ENCODE measurements at regions not wholly inside any gene's neighbourhood (a gene's known extent, or its start where the extent isn't known, plus 50 kb on each side); places are given as distances from the start of the nearest gene placed in this dataset.

DNA sequence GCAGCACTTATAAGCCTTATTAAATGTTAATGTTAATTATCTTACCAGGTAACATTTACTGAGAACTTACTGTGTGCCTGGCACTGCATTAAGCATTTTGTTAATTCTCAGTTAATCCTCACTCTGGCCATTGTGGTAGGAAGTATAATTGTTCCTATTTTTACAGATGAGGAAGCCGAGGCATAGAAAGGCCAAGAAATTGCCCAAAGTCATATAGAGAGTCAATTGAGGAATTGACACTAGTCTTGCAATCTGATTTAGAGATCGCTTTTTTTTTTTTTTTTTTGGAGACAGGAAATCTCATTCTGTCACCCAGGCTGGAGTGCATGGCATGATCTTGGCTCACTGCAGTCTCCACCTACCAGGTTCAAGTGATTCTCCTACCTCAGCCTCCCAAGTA is 132.6 kb upstream of the PROK2 start:
- TF ChIP-seq POLR2A (IDR thresholded peaks at IDR 0.05) = no peak
- TF ChIP-seq, protein P1, sequence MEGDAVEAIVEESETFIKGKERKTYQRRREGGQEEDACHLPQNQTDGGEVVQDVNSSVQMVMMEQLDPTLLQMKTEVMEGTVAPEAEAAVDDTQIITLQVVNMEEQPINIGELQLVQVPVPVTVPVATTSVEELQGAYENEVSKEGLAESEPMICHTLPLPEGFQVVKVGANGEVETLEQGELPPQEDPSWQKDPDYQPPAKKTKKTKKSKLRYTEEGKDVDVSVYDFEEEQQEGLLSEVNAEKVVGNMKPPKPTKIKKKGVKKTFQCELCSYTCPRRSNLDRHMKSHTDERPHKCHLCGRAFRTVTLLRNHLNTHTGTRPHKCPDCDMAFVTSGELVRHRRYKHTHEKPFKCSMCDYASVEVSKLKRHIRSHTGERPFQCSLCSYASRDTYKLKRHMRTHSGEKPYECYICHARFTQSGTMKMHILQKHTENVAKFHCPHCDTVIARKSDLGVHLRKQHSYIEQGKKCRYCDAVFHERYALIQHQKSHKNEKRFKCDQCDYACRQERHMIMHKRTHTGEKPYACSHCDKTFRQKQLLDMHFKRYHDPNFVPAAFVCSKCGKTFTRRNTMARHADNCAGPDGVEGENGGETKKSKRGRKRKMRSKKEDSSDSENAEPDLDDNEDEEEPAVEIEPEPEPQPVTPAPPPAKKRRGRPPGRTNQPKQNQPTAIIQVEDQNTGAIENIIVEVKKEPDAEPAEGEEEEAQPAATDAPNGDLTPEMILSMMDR (IDR thresholded peaks at IDR 0.05) = no peak
